Muscle of arm (tissue), 1 donor: ENCODE measurements at regions not wholly inside any gene's neighbourhood (a gene's known extent, or its start where the extent isn't known, plus 50 kb on each side); places are given as distances from the start of the nearest gene placed in this dataset.
"Not testable (repeated sequence)": the region's sequence is repeated elsewhere in the genome, so short reads cannot be mapped to it uniquely, and the experiment has no call there.

Experiments
- DNase-seq: peaks from one replicate; pipeline ENCODE4 v3.0.0-alpha.2; 2013

DNA sequence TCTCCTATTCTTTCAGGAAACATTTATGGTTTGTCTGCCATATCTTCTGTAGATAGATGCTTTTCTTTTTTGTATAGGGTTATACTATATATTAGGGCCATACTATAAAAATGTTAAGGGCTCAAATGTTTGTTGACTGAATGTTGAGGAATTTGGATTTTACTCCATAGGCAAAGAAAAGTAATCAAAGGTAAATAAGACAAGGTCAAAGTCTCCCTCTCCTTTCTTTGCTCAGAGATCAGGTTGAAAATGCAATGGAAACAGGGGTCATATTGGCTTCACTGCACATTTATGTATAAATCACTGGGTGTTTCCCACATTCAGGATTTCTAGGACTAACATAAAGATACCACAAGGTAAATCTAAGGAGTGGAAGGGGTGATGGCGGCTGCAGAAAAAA is 291.4 kb upstream of the FZD8 start:
- no peak for DNase-seq

- DNase-seq, result not testable (repeated sequence)
These were observed 287.9 kb upstream of the FZD8 start for GRCh38 chr10:35929962-35930361.

- DNase-seq, result peak; percentile 61
These were observed 286.7 kb upstream of the FZD8 start for GRCh38 chr10:35928748-35929147.

DNA sequence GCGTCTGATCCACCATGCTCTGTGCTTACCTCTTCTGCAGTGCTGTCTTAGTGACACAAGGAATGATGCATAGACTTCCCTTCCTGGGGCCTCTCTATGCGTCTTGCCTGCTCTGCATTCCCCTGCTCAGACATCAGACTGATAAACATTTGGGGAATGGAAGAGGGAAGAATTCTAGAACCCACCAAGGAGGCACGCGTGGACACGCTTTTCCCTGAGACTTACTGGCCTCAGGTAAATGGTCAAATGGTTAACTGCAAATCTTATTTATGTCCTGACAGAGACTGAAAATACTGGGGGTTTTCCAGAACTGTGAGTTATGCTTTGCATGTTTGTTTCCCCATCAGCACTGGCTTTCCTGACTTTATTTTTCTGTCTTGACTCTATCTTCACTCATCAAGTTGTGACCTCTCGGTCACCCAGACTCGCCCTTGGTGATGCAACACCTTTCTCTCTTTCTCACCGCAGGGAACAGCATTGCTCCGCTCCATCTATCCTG is 285.9 kb upstream of the FZD8 start:
- no peak for DNase-seq

GRCh38 chr10:35927341-35927740 is 285.2 kb upstream of the FZD8 start:
- DNase-seq, result peak; percentile 39

DNA sequence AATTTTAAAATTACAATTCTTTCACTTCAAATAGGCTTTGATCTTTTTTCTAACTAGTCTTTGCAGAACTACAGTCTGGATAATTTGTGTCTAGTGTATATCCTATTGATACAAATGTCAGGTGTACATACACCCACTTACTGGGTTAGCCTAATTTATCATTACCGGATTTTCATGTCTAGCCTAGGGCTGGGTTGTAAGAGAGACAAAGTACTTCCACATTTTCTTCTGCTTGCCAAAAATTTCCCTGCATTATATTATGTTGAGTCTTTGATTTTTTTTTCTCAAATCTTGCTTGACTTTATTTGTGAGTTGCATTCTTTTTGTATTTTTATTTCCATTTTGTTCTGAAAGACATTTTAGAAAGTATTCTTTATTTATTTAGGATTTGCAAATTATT is 284.8 kb upstream of the FZD8 start:
- no peak for DNase-seq

- no peak for DNase-seq
These were observed 283.4 kb upstream of the FZD8 start for GRCh38 chr10:35925493-35925892.

GRCh38 chr10:35924759-35925158 is 282.7 kb upstream of the FZD8 start:
- DNase-seq, result no peak

DNA sequence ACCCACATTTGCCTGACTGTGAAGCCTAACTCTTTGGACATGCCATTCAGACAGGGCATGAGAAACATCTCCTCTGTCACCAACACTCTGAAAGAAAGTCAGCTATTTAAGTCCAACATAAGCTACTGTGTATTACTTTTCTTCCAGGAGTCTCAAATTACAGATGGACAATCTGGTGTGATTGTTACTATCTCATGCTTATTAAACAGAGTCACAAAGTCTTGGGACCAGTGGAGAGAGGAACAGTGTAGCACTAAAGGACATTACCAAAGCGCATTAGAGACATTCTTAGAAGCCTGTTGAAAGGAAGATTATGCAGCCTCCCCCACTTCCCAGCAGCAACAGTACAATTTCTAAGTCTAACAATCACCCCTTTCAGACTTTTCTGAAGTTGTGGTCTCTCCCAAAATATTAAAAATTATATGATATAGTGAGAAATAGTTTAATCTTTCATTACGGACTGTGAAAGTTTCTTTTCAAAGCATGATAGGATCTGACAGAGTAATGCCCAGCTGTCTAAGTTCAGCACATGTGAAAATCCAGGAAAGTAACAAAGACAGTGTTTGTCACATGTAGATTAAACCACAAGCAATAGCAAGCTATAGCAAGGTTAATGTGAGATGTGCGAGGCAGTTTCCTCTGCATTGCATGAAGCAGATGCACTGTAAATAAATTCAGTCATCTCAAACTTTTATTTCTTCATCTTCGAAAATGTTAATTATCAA is 280.9 kb upstream of the FZD8 start:
- no peak for DNase-seq

- no peak for DNase-seq
These were observed 279.8 kb upstream of the FZD8 start for GRCh38 chr10:35921866-35922350.

DNA sequence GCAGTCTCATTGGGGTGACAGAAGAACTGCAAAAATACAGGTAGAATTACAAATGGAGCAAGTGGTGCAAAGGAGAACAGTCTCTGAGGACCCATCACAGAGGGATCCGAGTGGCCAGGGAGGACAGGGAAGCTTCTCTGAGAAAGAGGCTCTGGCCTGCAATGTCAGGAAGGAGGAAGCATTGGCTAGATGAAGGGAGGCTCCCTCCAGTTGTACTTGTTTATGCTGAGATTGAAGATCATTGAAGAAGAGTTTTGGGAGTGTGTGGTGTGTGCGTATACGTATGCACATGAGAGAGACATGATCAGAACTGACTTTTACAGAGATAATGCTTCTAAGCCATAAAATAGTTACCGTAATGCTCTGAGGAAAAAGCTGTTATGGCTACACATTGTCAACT is 274.7 kb upstream of the FZD8 start:
- no peak for DNase-seq

DNA sequence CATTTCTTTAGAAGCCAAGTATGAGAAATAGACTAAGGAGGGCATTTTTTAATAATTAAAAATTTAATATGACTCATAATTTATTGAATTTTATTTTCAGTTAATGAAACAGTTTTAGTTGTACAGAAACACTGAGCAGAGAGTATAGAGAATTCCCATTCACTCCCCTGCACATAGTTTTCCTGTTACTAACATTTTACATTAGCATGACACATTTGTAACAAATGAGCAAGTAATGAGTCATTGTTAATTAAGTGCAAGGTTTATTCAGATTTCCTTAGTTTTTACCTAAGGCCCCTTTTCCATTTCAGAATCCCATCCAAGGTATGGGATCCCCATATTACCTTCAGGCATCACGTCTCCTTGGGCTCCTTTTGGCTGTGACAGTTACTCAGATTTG is 271.5 kb upstream of the FZD8 start:
- no peak for DNase-seq

GRCh38 chr10:35912615-35913569 is 270.8 kb upstream of the FZD8 start:
- DNase-seq, result no peak

GRCh38 chr10:35911954-35912353 is 269.9 kb upstream of the FZD8 start:
- no peak for DNase-seq

DNA sequence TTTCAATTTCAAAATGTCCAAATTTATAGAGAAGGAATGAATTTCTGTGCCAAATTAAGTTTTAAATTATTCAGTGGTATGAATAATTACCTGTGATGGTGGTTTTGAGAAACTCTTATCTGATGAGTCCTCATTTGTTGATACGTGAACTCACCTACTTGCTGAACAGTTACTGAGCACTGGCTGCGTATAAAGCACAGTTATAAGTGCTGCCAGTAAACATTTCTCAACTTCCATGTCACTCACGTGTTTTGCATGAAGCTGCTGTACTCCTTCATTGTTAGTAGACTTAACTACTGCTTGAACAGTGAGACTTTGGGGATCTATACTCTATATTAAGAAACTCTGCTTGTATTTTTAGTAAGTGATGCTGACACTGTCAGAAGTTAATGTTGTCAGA is 269.1 kb upstream of the FZD8 start:
- DNase-seq, result no peak

DNA sequence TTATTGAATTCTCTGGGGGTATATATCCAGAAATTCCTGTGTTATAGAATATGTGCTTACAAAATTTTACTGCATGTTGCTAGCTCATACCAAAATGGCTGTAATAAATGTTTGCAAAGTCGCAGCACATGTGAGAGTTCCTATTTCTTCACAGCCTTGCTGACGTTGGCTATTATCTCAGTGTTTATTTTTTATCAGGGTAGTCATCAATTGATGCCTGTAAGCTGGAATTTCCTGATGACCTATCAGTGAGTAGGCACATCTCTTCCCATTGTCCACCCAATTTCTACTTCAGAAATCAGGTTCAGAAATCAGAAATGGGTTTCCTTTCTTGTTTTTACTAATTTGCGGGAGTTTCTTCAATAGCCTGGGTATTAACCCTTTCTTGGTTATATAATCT is 268.1 kb upstream of the FZD8 start:
- DNase-seq, result no peak

- DNase-seq, result no peak
These were observed 267.1 kb upstream of the FZD8 start for GRCh38 chr10:35909121-35909720.

DNA sequence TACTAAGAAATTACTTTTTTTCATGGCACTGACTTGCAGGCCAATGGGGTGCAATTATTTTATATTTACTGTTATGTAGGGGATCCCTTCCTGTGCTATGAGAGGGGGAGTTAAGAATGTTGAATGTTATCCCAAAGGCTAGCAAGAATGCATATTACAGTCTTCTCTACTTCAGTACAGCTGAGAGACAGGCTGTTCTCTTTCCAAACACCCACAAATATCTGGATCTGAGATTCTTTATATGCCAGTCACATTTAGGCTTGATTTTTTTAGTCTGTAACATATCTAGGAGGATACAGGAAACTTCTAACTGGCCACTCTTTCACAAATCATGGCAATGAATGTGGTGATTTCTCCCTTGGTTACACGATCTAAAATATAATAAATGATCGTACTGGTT is 266.4 kb upstream of the FZD8 start:
- DNase-seq, result no peak

- no peak for DNase-seq
These were observed 265.5 kb upstream of the FZD8 start for GRCh38 chr10:35907548-35907947.

- no peak for DNase-seq
These were observed 264.1 kb upstream of the FZD8 start for GRCh38 chr10:35906155-35906554.

DNA sequence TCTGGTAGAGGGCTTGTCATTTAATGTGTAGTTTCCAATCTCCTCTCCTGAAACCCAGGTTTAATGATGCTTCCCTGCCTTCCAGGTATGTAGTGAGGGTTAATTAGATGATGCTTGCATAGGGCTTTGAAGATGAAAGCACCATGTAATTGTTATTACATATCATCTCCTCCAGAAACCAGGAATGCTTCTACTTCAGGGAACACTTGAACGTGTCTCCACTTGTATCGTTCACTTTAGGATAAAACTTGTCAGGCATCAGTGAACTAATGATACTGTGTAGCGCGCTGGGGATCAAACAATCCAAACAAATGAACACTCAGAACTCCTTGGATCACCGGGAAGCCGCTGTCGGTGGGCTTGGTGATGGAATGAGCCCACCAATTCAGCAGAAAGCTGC is 260.9 kb upstream of the FZD8 start:
- no peak for DNase-seq

DNA sequence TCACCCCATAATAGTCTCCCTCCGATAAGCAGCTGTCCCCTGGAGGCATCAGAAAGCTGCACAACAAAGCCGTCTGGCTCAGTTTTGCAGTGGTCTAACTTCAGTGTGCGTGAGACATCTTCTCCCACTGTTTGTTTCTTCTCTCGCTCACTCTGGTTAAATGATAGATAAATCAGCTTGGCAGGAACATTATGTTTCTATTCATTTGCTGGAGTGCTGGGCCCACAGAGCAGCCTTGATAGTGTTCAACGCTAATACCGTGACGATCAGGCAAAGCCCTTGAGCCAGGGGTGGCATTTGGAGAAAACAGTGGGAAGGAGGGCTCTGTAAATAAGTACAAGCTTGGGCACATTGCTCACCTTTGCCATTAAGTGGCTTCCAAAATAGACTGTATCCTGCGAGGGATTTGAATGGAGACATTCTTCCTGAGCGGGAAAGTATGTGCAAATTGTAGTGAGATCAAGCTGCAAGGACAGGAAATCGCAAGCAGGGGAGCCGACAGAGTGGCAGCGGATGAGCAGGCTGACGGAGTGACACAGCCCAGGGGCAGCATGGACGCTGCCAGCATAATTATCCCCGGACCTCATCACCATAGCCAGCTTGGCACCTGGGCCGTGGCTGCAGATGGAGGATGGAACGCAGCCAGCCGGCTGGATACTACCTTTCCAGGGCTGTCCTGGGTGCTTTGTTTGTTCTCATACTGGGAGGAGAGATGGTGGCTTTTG is 256.8 kb upstream of the FZD8 start:
- no peak for DNase-seq
